ENCODE measurements at regions not wholly inside any gene's neighbourhood (a gene's known extent, or its start where the extent isn't known, plus 50 kb on each side); places are given as distances from the start of the nearest gene placed in this dataset.

DNA sequence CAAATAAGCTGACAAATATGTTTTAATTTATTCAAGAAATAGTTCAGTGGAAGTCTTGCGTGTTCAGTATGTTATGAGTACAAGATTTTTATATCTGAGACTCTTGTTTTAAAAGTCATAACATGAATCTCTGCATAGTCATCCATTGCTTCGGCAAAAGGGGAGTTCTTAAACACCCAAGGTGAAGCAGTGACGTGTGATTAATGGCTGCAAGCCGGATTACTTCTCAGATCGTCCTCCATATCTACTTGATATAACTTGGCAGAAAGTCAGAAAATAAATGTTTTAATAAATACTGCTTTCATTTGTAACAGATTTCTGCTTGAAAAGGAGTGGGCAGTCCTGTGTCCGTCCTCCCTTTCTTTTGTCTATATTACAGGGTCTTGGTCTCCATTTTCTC is 64.6 kb upstream of the IL15 start:
- no peak overlapping the region for H3K4me2 ChIP-seq (ENCODE audit: insufficient read depth, low read length)
- DNase-seq (ENCODE audit: low read depth, low spot score) (no peak), FAIRE-seq (no peak)
- ChIA-PET CTCF (interaction anchor here (1.1 to 2.1 kb wide), 2 partner anchors 7 to 11 kb away, joined by 3 to 6 read pairs; no protein-coding TSS in a partner anchor), POLR2A (no interaction called here)
- H3K27ac ChIP-seq (ENCODE audit: insufficient read depth, low read depth, low read length): no peak overlapping the region
- no peaks in the 10 kb centered on the region for H3K79me2 ChIP-seq (ENCODE audit: control insufficient read depth, insufficient read depth, low read length)
- no TSS peak for BruUV-seq (replicated peaks)
- dilution Hi-C loops (cut with MboI; ENCODE audit: extremely low pct_ligation_motif_present, low sequenced_read_pairs) (no loop called here), intact Hi-C loops (cut with micrococcal nuclease) (loop anchor here (2.0 kb wide), 1 partner anchor 65 kb away; the partner anchor contains the start of gene IL15)
- no peaks in the 10 kb centered on the region for H3K27me3 ChIP-seq (ENCODE audit: control insufficient read depth in 2 of 2, insufficient read depth in 2 of 2, low read length in 2 of 2)
- H4K20me1 ChIP-seq (replicated peaks; ENCODE audit: control insufficient read depth, extremely low read depth, insufficient read depth, low read length): no peaks in the 10 kb centered on the region
- H3K9me3 ChIP-seq (replicated peaks; ENCODE audit: control insufficient read depth, insufficient read depth, low read length): no peaks in the 10 kb centered on the region
- no peak for TF ChIP-seq GATA2 (IDR thresholded peaks at IDR 0.05; ENCODE audit: insufficient read depth, insufficient read length, low read depth, low read length)
- TF ChIP-seq POLR2A (IDR thresholded peaks at IDR 0.05; ENCODE audit: low read depth, low read length): no peak
- TF ChIP-seq MYC (IDR thresholded peaks at IDR 0.05; ENCODE audit: low read depth, low read length): no peak
- TF ChIP-seq EZH2 (IDR thresholded peaks at IDR 0.05; ENCODE audit: borderline replicate concordance, low read depth, low read length, severe bottlenecking): no peak
- TF ChIP-seq CTCF (IDR thresholded peaks at IDR 0.05; ENCODE audit: extremely low read depth in 1 of 2, insufficient read depth in 1 of 2, low read depth in 1 of 2, low read length in 2 of 2): no peak
- H3K36me3 ChIP-seq (ENCODE audit: control insufficient read depth in 2 of 2, extremely low read depth in 1 of 2, insufficient read depth in 2 of 2, low read length in 2 of 2): no peaks in the 10 kb centered on the region
- no peak overlapping the region for H2AFZ ChIP-seq (ENCODE audit: low read depth, low read length)
- H3K4me1 ChIP-seq (ENCODE audit: control insufficient read depth, extremely low read depth, insufficient read depth, low read length): peaks cover 5% of the 10 kb centered on the region
- no peaks in the 10 kb centered on the region for H3K9me1 ChIP-seq (replicated peaks; ENCODE audit: control insufficient read depth, extremely low read depth, insufficient read depth, low read length)
- no peak overlapping the region for H3K4me3 ChIP-seq (replicated peaks in 1 of 3; ENCODE audit: insufficient read depth in 1 of 3, low read depth in 1 of 3, low read length in 3 of 3)
- H3K9ac ChIP-seq (replicated peaks; ENCODE audit: extremely low read depth, insufficient read depth, low read length): no peak overlapping the region

DNA sequence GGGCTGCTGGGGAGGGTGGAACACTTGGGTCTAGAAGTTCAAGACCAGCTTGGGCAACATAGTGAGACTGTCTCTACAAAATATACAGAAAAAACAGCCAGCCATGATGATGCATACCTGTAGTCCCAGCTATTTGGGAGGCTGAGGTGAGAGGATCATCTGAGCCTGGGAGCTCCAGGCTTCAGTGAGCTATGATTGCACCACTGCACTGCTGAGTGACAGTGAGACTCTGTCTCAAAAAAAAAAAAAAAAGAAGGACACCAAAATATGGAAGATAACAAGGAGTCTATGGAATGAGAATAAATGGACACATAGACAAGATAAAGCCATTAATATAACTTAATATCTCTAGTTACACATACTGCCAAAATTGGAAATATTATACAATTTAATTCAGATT is 62.7 kb upstream of the IL15 start:
- BruUV-seq (replicated peaks): no TSS peak
- CTCF ChIA-PET: interaction anchor here (1.6 kb wide), 1 partner anchor 227 kb away, joined by 5 read pairs; no protein-coding TSS in a partner anchor

More for the DNA sequence above, 62.7 kb upstream of the IL15 start:
- no peaks in the 10 kb centered on the region for H3K36me3 ChIP-seq (ENCODE audit: control insufficient read depth in 2 of 2, extremely low read depth in 1 of 2, insufficient read depth in 2 of 2, low read length in 2 of 2)
- no peak overlapping the region for H2AFZ ChIP-seq (ENCODE audit: low read depth, low read length)
- H3K4me2 ChIP-seq (ENCODE audit: insufficient read depth, low read length): no peak overlapping the region
- POLR2A ChIA-PET: interaction anchor here (0.7 kb wide), 1 partner anchor 120 kb away, joined by 4 read pairs; no protein-coding TSS in a partner anchor
- DNase-seq (ENCODE audit: low read depth, low spot score) (no peak), FAIRE-seq (no peak)
- H3K9me3 ChIP-seq (replicated peaks; ENCODE audit: control insufficient read depth, insufficient read depth, low read length): no peaks in the 10 kb centered on the region
- no peak overlapping the region for H3K9ac ChIP-seq (replicated peaks; ENCODE audit: extremely low read depth, insufficient read depth, low read length)
- dilution Hi-C loops (cut with MboI; ENCODE audit: extremely low pct_ligation_motif_present, low sequenced_read_pairs): no loop called here
- no peaks in the 10 kb centered on the region for H3K79me2 ChIP-seq (ENCODE audit: control insufficient read depth, insufficient read depth, low read length)
- peaks cover 3% of the 10 kb centered on the region for H3K4me1 ChIP-seq (ENCODE audit: control insufficient read depth, extremely low read depth, insufficient read depth, low read length)
- H3K4me3 ChIP-seq (replicated peaks in 1 of 3; ENCODE audit: insufficient read depth in 1 of 3, low read depth in 1 of 3, low read length in 3 of 3): no peak overlapping the region
- no peak overlapping the region for H3K27ac ChIP-seq (ENCODE audit: insufficient read depth, low read depth, low read length)
- TF ChIP-seq FOS (IDR thresholded peaks at IDR 0.05; ENCODE audit: borderline replicate concordance, insufficient read depth, low read length) (no peak), CTCF (IDR thresholded peaks at IDR 0.05; ENCODE audit: extremely low read depth in 1 of 2, insufficient read depth in 1 of 2, low read depth in 1 of 2, low read length in 2 of 2) (no peak), EZH2 (IDR thresholded peaks at IDR 0.05; ENCODE audit: borderline replicate concordance, low read depth, low read length, severe bottlenecking) (no peak), POLR2A (IDR thresholded peaks at IDR 0.05; ENCODE audit: low read depth, low read length) (no peak), JUN (IDR thresholded peaks at IDR 0.05; ENCODE audit: borderline replicate concordance, insufficient read depth, insufficient read length, low read depth) (no peak), GATA2 (IDR thresholded peaks at IDR 0.05; ENCODE audit: insufficient read depth, insufficient read length, low read depth, low read length) (no peak)
- no peaks in the 10 kb centered on the region for H4K20me1 ChIP-seq (replicated peaks; ENCODE audit: control insufficient read depth, extremely low read depth, insufficient read depth, low read length)
- H3K27me3 ChIP-seq (ENCODE audit: control insufficient read depth in 2 of 2, insufficient read depth in 2 of 2, low read length in 2 of 2): no peaks in the 10 kb centered on the region
- no peaks in the 10 kb centered on the region for H3K9me1 ChIP-seq (replicated peaks; ENCODE audit: control insufficient read depth, extremely low read depth, insufficient read depth, low read length)
- intact Hi-C loops (cut with micrococcal nuclease): no loop called here
